HG03060 (cell line): ENCODE measurements at regions not wholly inside any gene's neighbourhood (a gene's known extent, or its start where the extent isn't known, plus 50 kb on each side); places are given as distances from the start of the nearest gene placed in this dataset.

Experiments used
- ATAC-seq: cut with Tn5 transposase; IDR thresholded peaks from one replicate; pipeline ENCODE4 v1.9.1; 2021; ENCODE audit warnings: low read depth, moderate number of reproducible peaks; ENCODE audit not compliant: unreplicated experiment

GRCh38 chr2:66875941-66876462, 441.1 kb downstream of the MEIS1 start:
- no peak for ATAC-seq

DNA sequence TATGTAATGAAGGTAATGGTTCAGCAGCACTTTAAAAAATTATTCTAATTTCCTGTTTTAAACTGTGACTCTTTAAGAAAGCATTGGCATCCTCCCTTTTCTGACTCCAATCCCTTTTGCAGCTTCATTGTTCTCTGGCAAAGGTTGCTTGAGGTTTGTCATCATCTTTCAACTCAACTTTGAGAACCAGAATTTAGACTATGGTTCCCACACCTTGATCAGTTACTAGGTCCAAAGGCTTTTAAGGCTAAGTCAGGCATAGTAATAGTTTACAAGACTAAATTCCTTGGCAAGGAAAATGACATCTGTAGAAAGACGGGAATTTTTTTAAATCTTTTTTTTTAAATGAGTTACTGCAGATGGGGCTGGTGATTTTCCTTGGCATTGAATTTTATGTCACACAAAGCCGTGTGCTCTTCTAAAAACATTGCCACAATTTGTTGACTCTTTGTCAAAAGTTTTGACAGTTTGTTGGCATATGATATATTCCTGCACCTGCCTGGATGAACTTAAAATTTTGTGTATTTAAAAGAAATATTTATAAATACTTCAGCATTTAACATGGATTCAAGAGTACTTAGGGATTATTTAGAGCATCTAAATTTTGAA, 451.0 kb downstream of the MEIS1 start:
- ATAC-seq = no peak

- ATAC-seq = no peak
Measured at GRCh38 chr2:66888246-66888645, 453.3 kb downstream of the MEIS1 start.

GRCh38 chr2:66888791-66889631, 454.1 kb downstream of the MEIS1 start:
- no peak for ATAC-seq

DNA sequence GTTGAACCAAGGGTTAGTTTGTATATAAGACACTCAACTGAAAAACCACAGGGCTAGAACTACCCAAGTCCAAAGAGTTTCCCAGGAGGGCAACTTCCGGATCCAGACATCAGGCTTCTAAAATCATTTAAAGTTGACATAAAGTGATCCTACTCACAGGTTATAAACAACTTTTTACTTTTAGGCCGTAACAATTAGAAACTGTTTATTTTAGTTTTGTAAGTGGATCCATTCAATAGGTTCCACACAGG, 454.6 kb downstream of the MEIS1 start:
- no peak for ATAC-seq

DNA sequence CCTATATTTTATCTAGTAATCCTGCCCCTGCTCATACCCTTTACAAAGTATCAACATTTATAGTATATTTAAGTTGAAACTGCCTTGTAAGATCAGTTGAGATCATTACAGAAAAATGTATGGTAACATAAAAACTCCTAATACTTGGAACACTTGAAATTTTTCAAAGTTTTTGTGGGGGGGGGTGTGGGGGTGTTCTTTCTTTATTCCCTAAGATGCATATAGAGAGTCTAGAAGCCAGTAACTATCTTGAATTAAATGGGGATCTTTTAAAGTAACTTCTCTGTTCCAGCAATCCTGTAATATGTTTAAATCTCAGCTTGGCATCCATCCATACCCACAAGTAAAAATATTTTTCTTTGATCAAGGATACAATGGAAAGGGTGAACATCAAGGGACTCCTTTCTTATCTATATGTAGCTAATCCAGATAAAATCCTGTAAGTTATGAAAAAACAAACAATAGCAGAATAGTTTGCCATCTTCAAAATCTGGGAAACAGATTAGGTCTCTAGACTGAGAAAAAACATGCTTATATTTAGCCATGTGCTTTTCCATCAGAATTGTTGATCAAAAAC, 455.3 kb downstream of the MEIS1 start:
- no peak for ATAC-seq

GRCh38 chr2:66895206-66895605, 460.3 kb downstream of the MEIS1 start:
- no peak for ATAC-seq

GRCh38 chr2:66896131-66896530, 461.2 kb downstream of the MEIS1 start:
- ATAC-seq = no peak

- no peak for ATAC-seq
Measured at GRCh38 chr2:66897181-66897580, 462.3 kb downstream of the MEIS1 start.

DNA sequence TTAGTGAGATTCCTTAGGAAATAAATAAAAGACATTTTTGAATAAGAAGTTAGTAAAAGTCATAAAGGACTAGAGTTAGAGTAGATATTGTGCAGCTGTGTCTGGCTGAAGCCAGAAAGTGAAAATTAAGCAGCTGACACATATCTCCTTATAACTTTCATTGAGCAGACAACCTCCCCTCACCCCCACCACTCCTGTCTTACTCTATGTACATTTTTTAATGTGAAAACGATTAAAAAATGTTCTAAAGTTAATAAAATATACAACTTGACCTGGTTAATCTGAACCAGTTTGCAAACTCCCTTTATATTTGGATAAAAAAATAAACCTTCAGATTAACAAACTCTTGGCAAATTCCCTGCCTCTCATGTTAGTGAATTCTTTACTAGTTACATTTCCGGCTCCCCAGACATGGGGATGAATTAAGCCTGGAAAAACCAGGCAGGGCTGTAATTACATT, 462.8 kb downstream of the MEIS1 start:
- ATAC-seq = no peak

DNA sequence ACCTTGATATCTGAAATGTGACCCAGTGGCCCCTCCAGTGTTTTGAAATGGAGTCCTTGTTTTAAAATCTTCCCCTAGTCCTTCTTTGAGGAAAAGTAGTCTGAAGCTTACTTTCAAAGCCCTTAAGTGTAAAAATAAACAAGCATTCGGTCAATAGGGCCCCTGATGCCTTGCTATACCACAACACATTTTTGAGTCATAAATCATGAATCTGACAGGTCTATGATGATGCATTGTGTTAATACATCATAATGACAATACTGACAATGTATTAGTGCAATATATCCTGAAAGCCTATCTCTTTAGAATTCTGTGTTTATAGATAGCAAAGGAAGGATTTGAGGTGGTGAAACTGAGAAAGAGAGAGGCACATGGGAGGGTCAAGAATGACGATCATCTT, 464.2 kb downstream of the MEIS1 start:
- no peak for ATAC-seq

DNA sequence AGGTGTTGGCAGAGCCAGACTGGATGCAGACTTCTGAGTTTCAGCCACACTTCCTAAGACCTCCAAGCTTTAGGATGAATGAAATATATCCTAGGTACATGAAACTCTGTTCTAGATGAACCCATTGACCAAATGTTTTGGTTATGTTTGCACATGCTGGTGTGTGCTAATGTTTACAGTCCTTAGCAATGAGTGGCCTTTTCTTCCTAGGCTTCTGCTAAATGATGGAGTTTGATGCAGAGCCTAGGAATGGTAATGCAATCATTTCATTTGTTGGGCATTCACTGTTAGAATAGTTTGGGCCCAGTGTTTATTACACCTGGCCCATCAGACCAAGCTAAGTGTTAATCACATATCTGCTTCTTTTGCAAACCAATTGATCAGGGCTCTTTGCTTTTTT, 464.7 kb downstream of the MEIS1 start:
- ATAC-seq = no peak

GRCh38 chr2:66901344-66901743, 466.4 kb downstream of the MEIS1 start:
- ATAC-seq = no peak

GRCh38 chr2:66903183-66903582, 468.3 kb downstream of the MEIS1 start:
- ATAC-seq = no peak

DNA sequence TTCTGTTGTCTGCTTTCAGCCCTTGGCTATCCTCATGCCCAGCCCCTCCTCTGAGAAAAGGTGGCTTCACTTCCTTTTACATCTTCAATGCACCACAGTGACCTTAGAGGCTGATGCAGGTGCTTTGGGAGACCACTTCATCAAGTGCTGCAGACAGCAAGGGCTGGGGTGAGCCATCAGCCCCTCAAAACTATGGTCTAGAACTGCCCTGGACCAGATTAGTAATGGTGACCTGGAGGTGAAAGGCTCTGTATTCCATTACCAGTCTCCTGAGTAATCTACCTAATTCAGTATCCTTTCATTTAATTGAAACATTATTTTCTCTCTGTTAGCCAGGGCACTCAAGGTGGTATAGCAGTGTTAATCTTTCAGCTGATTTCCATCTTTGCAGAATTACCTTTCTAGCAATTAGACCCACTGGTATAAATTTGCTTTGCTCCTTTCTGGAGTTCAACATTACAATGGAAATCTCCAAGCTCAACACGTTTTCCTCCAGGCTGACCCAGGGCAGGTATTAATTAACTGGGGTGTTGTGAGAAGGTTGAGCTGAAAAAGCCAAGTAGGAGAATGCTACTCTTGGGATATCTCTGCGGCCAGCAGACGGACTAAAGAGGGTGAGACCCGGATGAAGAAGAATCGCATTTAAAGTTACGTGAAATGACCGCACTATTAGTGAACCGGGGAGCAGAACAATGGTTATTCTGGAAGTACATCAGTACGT, 469.0 kb downstream of the MEIS1 start:
- no peak for ATAC-seq

DNA sequence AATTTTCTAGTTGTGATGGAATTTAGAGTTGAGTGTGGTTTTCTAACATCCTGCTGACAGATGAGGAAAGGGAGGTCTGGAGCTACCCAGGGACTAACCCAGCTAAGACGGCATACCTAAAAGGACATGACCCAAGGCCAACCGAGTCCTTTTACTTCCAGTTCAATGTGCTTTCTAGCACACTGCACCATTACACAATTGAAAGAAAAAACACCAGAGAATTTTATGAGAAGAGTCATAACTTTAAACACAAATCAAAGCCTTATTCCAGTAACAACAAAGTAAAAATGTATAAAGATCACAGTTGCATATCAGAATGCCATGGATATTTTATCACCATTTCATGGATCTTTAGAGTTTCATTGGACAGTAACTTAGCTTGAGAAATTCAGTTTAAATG, 480.3 kb downstream of the MEIS1 start:
- no peak for ATAC-seq

DNA sequence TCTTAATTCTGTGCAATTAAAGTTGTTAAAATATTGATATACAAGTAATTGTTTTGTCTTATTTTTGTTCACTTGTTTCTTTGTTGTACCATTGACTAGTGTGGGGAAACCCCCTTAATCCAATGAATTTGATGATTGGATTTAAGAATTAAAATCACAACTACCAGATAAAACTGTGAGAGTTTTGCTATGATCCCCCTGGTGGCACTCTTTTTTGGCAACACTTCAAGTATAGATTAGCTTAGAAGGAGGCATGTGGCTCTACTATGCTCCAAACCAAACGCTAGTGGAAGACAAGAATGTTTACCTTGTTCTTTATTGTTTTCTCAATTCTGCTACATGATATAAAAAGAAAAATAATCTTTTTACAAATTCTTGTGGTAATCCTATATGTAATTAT, 477.8 kb upstream of the ETAA1 start:
- ATAC-seq = no peak

GRCh38 chr2:66920415-66920814, 476.7 kb upstream of the ETAA1 start:
- ATAC-seq = no peak

GRCh38 chr2:66925128-66925527, 472.0 kb upstream of the ETAA1 start:
- ATAC-seq = no peak

GRCh38 chr2:66926594-66927112, 470.5 kb upstream of the ETAA1 start:
- ATAC-seq = no peak
